WTC11 (cell line): ENCODE measurements at regions not wholly inside any gene's neighbourhood (a gene's known extent, or its start where the extent isn't known, plus 50 kb on each side); places are given as distances from the start of the nearest gene placed in this dataset.

Source experiments
- ATF2 ChIP-seq: sonication (generic); formaldehyde crosslinking; IDR thresholded peaks from 2 replicates; pipeline ENCODE4 v1.8.1; 2022; ENCODE audit warnings: low read depth, missing genetic modification reagents, borderline replicate concordance
- CTCF ChIP-seq: fragments of 200-600 bp; IDR thresholded peaks from 2 replicates; pipeline ENCODE4 v1.8.0; 2022; ENCODE audit warnings: antibody characterized with exemption
- E2F4 ChIP-seq: sonication (generic); formaldehyde crosslinking; IDR thresholded peaks from 2 replicates; pipeline ENCODE4 v1.8.1; 2022; ENCODE audit warnings: low read depth, mild to moderate bottlenecking, moderate library complexity, missing genetic modification reagents, borderline replicate concordance
- E2F5 ChIP-seq: sonication (generic); formaldehyde crosslinking; IDR thresholded peaks from 2 replicates; pipeline ENCODE4 v1.8.1; 2022; ENCODE audit warnings: mild to moderate bottlenecking, moderate library complexity, missing genetic modification reagents
- FOXP4 ChIP-seq: sonication (generic); formaldehyde crosslinking; IDR thresholded peaks from 2 replicates; pipeline ENCODE4 v1.8.0; 2022; ENCODE audit warnings: mild to moderate bottlenecking, missing genetic modification reagents
- GABPB1 ChIP-seq: sonication (generic); formaldehyde crosslinking; IDR thresholded peaks from 2 replicates; pipeline ENCODE4 v1.8.1; 2023; ENCODE audit warnings: mild to moderate bottlenecking, missing genetic modification reagents
- HMGA2 ChIP-seq: fragments of 250-450 bp; sonication (Bioruptor Pico); IDR thresholded peaks from 2 replicates; pipeline ENCODE4 v1.4.0; 2021; ENCODE audit warnings: mild to moderate bottlenecking, moderate library complexity
- MAX ChIP-seq: sonication (generic); formaldehyde crosslinking; IDR thresholded peaks from 2 replicates; pipeline ENCODE4 v1.8.0; 2022; ENCODE audit warnings: mild to moderate bottlenecking, missing genetic modification reagents
- STAT6 ChIP-seq: sonication (generic); formaldehyde crosslinking; conservative IDR thresholded peaks from 2 replicates; pipeline ENCODE4 v1.8.1; 2023; ENCODE audit warnings: mild to moderate bottlenecking, low read depth, missing genetic modification reagents, moderate library complexity
- TP53 ChIP-seq: sonication (generic); formaldehyde crosslinking; IDR thresholded peaks from 2 replicates; pipeline ENCODE4 v1.8.1; 2023; ENCODE audit warnings: mild to moderate bottlenecking, missing genetic modification reagents
- ZBTB43 ChIP-seq: sonication (generic); formaldehyde crosslinking; IDR thresholded peaks from 2 replicates; pipeline ENCODE4 v1.8.1; 2023; ENCODE audit warnings: mild to moderate bottlenecking, missing genetic modification reagents
- ZNF219 ChIP-seq: sonication (generic); formaldehyde crosslinking; IDR thresholded peaks from 2 replicates; pipeline ENCODE4 v1.8.0; 2023; ENCODE audit warnings: missing genetic modification reagents, mild to moderate bottlenecking, borderline replicate concordance

- TF ChIP-seq CTCF (no peak), ZBTB43 (CRISPR knock-in tag) (no peak), HMGA2 (no peak), MAX (CRISPR knock-in tag) (no peak), E2F4 (CRISPR knock-in tag) (no peak), ATF2 (CRISPR knock-in tag) (no peak), GABPB1 (CRISPR knock-in tag) (no peak), E2F5 (CRISPR knock-in tag) (no peak), FOXP4 (no peak), ZNF219 (no peak), TP53 (CRISPR knock-in tag) (no peak), STAT6 (no peak)
These were observed 442.5 kb upstream of the ID4 start for GRCh38 chr6:19394687-19395086.
